Panc1 (cell line): ENCODE measurements at regions not wholly inside any gene's neighbourhood (a gene's known extent, or its start where the extent isn't known, plus 50 kb on each side); places are given as distances from the start of the nearest gene placed in this dataset.

Experiments
- ATAC-seq: fragments of 200-7000 bp; cut with Tn5 transposase; 2 replicates; pipeline ENCODE4 v1.9.1; 2020; ENCODE audit warnings: mild to moderate bottlenecking, moderate library complexity
- BruUV-seq: library from RNA; stranded (reverse); fragments of 400-500 nt; replicated peaks from 2 replicates; lab custom pipeline; 2021; lab: Mats Ljungman, UMichigan
- CTCF ChIA-PET: fragments of 300-600 bp; sonication (Branson Sonifier 250); formaldehyde crosslinking; loops from one replicate; lab custom pipeline; 2022; ENCODE audit warnings: antibody characterized with exemption; lab: Charles Lee
- POLR2A ChIA-PET: fragments of 300-600 bp; sonication (Branson Sonifier 250); formaldehyde crosslinking; loops from one replicate; lab custom pipeline; 2022; ENCODE audit warnings: antibody characterized with exemption; lab: Charles Lee
- DNase-seq: peaks from one replicate; pipeline ENCODE4 v3.0.0-alpha.2; 2010; ENCODE audit warnings: low read depth, low spot score
- H3K27ac ChIP-seq: 2 replicates; pipeline ENCODE4 v1.5.1; 2011; ENCODE audit warnings: mild to moderate bottlenecking, low read length, inconsistent platforms
- H3K27me3 ChIP-seq: fragments of 200-500 bp; sonication (Bioruptor generic); 2 replicates; pipeline ENCODE4 v1.6.0; 2014; ENCODE audit warnings: low read length, inconsistent platforms; ENCODE audit not compliant: control insufficient read depth, insufficient read depth
- H3K36me3 ChIP-seq: fragments of 200-500 bp; sonication (Bioruptor generic); 2 replicates; pipeline ENCODE4 v1.5.1; 2014; ENCODE audit warnings: inconsistent platforms, mild to moderate bottlenecking, low read length, moderate library complexity; ENCODE audit not compliant: control insufficient read depth, insufficient read depth
- H3K4me1 ChIP-seq: 2 replicates; pipeline ENCODE4 v1.5.1; 2011; ENCODE audit warnings: inconsistent platforms, mild to moderate bottlenecking, low read length, moderate library complexity; ENCODE audit not compliant: control insufficient read depth, insufficient read depth
- H3K4me3 ChIP-seq, 2 experiments: 2 replicates each; pipeline ENCODE4 v1.5.1; 2011 to 2012; ENCODE audit warnings: low read depth in 2 of 2, low read length in 2 of 2, mild to moderate bottlenecking in 2 of 2, inconsistent platforms in 1 of 2, moderate library complexity in 1 of 2
- H3K9me3 ChIP-seq: fragments of 200-500 bp; sonication (Bioruptor generic); 2 replicates; pipeline ENCODE4 v1.5.1; 2014; ENCODE audit warnings: low read depth, mild to moderate bottlenecking, inconsistent platforms, low read length, moderate library complexity; ENCODE audit not compliant: control insufficient read depth, insufficient read depth
- POLR2AphosphoS5 ChIP-seq: IDR thresholded peaks from 2 replicates; pipeline ENCODE4 v1.6.1; 2012; ENCODE audit warnings: mild to moderate bottlenecking, low read depth, low read length, moderate library complexity
- SIN3A ChIP-seq: IDR thresholded peaks from 2 replicates; pipeline ENCODE4 v1.6.1; 2012; ENCODE audit warnings: low read depth, mild to moderate bottlenecking, low read length, moderate library complexity, borderline replicate concordance; ENCODE audit not compliant: insufficient read depth
- TCF7L2 ChIP-seq: IDR thresholded peaks from 2 replicates; pipeline ENCODE4 v1.6.1; 2011; ENCODE audit warnings: mild to moderate bottlenecking, low read depth, low read length, inconsistent platforms
- in situ Hi-C: cut with HindIII; loops from 2 replicates; pipeline ENCODE4 v1.10.0; 2016; ENCODE audit warnings: low sequenced_read_pairs, low pct_unique_long_range_greater_than_20kb
- intact Hi-C: fragments of 100-400 bp; cut with micrococcal nuclease; formaldehyde crosslinking; loops from one replicate; pipeline ENCODE4 v1.10.0; 2022; ENCODE audit not compliant: unreplicated experiment
- TF ChIP-seq, protein P1 (sequence below), 2 experiments: IDR thresholded peaks; 2 replicates each; pipeline ENCODE4 v1.6.1; 2011 to 2012; ENCODE audit warnings: low read depth in 2 of 2, control low read depth in 1 of 2, low read length in 1 of 2, mild to moderate bottlenecking in 1 of 2, moderate library complexity in 1 of 2; ENCODE audit not compliant: insufficient read depth in 1 of 2
- TF ChIP-seq, protein P2 (sequence below): fragments of 450-650 bp; IDR thresholded peaks from 2 replicates; pipeline ENCODE4 v1.5.1; 2017; ENCODE audit warnings: mild to moderate bottlenecking

DNA sequence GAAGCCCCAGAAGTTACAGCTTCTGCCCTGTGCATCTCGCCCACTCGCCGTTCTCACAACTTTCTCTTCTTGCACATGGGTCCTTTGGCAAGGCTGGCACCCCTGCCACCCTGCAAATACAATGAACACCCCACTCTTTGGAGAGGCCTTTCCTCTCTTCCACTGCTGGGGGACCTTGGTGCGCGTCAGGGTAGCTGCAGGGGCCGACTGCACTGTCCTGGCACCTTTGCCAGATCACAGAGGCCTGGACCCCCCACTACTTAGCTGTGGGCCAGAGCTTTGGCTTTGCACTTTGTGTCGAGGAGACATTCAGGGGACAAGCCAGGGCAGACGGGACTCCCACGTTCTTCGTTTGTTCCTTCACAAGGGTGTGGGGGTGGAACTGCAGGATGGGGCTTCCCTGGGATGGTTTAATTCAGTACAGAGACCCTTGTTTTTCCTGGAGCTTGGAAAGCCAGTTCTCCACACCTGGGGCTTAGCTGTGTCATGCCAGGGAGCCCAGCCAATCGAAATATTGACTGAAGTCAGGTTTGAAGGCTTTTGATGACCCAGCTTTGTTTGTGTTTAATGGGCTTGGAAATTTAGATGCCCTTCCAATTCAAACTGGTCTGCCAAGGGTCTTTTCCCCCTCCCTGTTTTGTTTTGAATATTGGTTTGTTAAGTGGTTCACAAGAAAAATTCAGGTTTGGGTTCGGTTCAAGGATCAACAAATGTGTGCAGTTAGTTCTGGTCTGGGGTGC is 256.1 kb upstream of the TLE3 start:
- H3K27me3 ChIP-seq, result no peaks in the 10 kb centered on the region
- DNase-seq (no peak), ATAC-seq (no peak)
- intact Hi-C loops (no loop called here), in situ Hi-C loops (no loop called here)
- peaks cover 9% of the 10 kb centered on the region; the same call in 1 of the 2 replicates for H3K4me1 ChIP-seq
- no peak overlapping the region for H3K4me3 ChIP-seq
- CTCF ChIA-PET, result no interaction called here
- no peak overlapping the region for H3K27ac ChIP-seq
- no peaks in the 10 kb centered on the region for H3K9me3 ChIP-seq
- no peaks in the 10 kb centered on the region for H3K36me3 ChIP-seq
- TF ChIP-seq, protein P1, sequence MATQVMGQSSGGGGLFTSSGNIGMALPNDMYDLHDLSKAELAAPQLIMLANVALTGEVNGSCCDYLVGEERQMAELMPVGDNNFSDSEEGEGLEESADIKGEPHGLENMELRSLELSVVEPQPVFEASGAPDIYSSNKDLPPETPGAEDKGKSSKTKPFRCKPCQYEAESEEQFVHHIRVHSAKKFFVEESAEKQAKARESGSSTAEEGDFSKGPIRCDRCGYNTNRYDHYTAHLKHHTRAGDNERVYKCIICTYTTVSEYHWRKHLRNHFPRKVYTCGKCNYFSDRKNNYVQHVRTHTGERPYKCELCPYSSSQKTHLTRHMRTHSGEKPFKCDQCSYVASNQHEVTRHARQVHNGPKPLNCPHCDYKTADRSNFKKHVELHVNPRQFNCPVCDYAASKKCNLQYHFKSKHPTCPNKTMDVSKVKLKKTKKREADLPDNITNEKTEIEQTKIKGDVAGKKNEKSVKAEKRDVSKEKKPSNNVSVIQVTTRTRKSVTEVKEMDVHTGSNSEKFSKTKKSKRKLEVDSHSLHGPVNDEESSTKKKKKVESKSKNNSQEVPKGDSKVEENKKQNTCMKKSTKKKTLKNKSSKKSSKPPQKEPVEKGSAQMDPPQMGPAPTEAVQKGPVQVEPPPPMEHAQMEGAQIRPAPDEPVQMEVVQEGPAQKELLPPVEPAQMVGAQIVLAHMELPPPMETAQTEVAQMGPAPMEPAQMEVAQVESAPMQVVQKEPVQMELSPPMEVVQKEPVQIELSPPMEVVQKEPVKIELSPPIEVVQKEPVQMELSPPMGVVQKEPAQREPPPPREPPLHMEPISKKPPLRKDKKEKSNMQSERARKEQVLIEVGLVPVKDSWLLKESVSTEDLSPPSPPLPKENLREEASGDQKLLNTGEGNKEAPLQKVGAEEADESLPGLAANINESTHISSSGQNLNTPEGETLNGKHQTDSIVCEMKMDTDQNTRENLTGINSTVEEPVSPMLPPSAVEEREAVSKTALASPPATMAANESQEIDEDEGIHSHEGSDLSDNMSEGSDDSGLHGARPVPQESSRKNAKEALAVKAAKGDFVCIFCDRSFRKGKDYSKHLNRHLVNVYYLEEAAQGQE (IDR thresholded peaks at IDR 0.05; ENCODE audit: insufficient read depth in 1 of 2, low read depth in 2 of 2, low read length in 1 of 2), result no peak
- TF ChIP-seq TCF7L2, result no peak
- TF ChIP-seq SIN3A, result no peak
- TF ChIP-seq, protein P2, sequence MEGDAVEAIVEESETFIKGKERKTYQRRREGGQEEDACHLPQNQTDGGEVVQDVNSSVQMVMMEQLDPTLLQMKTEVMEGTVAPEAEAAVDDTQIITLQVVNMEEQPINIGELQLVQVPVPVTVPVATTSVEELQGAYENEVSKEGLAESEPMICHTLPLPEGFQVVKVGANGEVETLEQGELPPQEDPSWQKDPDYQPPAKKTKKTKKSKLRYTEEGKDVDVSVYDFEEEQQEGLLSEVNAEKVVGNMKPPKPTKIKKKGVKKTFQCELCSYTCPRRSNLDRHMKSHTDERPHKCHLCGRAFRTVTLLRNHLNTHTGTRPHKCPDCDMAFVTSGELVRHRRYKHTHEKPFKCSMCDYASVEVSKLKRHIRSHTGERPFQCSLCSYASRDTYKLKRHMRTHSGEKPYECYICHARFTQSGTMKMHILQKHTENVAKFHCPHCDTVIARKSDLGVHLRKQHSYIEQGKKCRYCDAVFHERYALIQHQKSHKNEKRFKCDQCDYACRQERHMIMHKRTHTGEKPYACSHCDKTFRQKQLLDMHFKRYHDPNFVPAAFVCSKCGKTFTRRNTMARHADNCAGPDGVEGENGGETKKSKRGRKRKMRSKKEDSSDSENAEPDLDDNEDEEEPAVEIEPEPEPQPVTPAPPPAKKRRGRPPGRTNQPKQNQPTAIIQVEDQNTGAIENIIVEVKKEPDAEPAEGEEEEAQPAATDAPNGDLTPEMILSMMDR, result no peak
- no peak for TF ChIP-seq POLR2AphosphoS5
- no TSS peak for BruUV-seq
- POLR2A ChIA-PET, result no interaction called here

DNA sequence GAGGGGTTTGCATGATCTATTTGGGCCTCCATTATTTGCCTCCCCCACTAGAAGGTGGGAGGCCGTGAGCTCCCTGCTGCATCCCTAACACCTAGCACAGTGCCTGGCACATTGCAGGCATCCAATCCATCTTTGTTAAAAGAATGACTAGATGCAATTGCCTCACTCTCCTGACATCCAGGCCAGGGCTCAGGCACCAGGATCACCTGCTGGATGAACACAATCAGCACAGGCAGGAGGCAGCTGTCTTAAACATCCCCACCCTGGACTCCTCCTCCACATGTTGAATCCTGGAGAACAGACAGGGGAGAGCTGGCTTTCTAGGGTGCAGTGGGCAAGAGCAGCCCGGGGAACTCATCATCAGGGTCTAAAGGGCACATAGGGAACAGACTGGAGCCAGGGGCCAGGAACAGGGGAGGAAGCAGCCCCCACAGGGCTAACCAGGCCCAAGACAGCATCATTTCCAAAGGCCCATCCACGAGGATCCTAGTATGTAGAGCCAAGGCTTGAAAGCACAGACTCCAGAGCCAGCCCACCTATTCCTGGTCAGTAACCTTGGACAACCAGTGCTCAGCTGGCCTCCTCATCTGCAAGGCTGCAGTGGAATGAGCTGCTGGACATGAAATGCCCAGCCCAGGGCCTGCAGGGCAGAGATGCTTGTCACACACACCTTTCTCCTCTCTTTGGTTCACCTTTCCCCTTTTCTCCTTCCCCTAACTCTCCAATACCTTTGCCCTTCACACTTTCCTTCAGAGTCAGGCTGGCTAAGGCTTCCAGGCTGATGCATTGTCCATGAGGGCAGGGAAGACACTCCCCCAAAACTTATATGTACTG is 254.4 kb upstream of the TLE3 start:
- in situ Hi-C loops, result no loop called here
- CTCF ChIA-PET, result interaction anchor here (0.6 kb wide), 1 partner anchor 433 kb away, joined by 5 read pairs; no protein-coding TSS in a partner anchor
- intact Hi-C loops, result no loop called here

More for the DNA sequence above, 254.4 kb upstream of the TLE3 start:
- Histone ChIP-seq H3K27me3 (no peaks in the 10 kb centered on the region), H3K4me1 (peaks cover 9% of the 10 kb centered on the region; the same call in 1 of the 2 replicates), H3K9me3 (no peaks in the 10 kb centered on the region), H3K27ac (no peak overlapping the region), H3K36me3 (no peaks in the 10 kb centered on the region), H3K4me3 (no peak overlapping the region)
- ATAC-seq (0 out of 2 replicates have a peak, but pooled peaks have one; percentile 42), DNase-seq (no peak)
- BruUV-seq, result no TSS peak
- TF ChIP-seq TCF7L2 (no peak), POLR2AphosphoS5 (no peak), SIN3A (no peak)
- TF ChIP-seq, protein P2, result no peak
- TF ChIP-seq, protein P1 (IDR thresholded peaks at IDR 0.05; ENCODE audit: insufficient read depth in 1 of 2, low read depth in 2 of 2, low read length in 1 of 2), result no peak
- POLR2A ChIA-PET, result no interaction called here
